ENCODE measurements at regions not wholly inside any gene's neighbourhood (a gene's known extent, or its start where the extent isn't known, plus 50 kb on each side); places are given as distances from the start of the nearest gene placed in this dataset.

DNA sequence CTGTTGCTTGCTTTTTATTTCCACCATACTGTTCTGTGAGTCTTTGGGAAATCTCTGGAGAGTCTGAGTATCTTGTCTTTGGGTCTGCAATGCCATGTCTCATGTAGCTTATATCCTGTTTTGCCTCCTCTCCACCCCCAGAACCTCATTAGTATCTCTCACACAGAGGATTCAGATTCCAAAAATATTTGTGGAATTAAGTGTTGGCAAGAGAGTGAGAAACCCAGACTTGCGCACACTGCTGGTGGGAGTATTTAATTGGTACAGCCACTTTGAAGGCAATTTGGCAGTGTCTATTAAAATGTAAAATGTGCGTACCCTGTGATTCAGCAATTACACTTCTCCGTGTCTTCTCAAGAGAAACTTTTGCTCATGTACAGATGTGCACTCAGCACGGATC lies 68.6 kb downstream of the ZNF621 start:
- H3K27ac Mint-ChIP-seq: no peak overlapping the region
- peaks cover 7% of the 10 kb centered on the region for H3K27me3 Mint-ChIP-seq
- POLR2A ChIA-PET: no interaction called here
- CTCF ChIA-PET: interaction anchor here (2.7 kb wide), 1 partner anchor 13 kb away, joined by 9 read pairs; no protein-coding TSS in a partner anchor
- DNase-seq: no peak
- H3K4me1 Mint-ChIP-seq: no peaks in the 10 kb centered on the region
- no peaks in the 10 kb centered on the region for H3K9me3 Mint-ChIP-seq
- H3K4me3 Mint-ChIP-seq: no peak overlapping the region
- H3K36me3 Mint-ChIP-seq (ENCODE audit: low read depth): no peaks in the 10 kb centered on the region

DNA sequence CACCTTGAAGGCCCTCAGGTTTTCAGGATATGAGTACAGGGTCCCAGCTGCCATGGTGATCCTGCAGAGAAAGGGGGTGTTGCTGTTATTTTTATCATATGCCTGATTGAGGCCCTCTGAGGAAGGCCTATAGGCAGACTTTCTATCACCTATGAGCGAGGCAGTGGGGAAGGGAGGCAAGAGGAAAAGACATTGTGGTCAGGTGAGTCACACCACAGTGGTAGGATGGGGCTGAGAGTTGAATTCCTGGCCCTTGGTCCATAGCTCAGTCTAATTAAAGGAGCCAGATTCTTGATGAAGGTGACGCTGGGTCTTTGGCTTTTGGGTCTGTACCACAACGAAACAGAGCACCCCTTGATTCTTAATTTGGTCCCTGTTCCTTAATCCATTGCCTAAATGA lies 72.7 kb downstream of the ZNF621 start:
- no peak for DNase-seq
- H3K4me1 Mint-ChIP-seq: peaks cover 4% of the 10 kb centered on the region
- ChIA-PET CTCF (interaction anchor here (1.1 to 1.2 kb wide), 2 partner anchors 17 to 98 kb away, joined by 3 to 4 read pairs; no protein-coding TSS in a partner anchor), POLR2A (no interaction called here)
- no peaks in the 10 kb centered on the region for H3K9me3 Mint-ChIP-seq
- H3K27me3 Mint-ChIP-seq: peaks cover 29% of the 10 kb centered on the region
- no peak overlapping the region for H3K27ac Mint-ChIP-seq
- H3K36me3 Mint-ChIP-seq (ENCODE audit: low read depth): no peaks in the 10 kb centered on the region
- H3K4me3 Mint-ChIP-seq: no peak overlapping the region

DNA sequence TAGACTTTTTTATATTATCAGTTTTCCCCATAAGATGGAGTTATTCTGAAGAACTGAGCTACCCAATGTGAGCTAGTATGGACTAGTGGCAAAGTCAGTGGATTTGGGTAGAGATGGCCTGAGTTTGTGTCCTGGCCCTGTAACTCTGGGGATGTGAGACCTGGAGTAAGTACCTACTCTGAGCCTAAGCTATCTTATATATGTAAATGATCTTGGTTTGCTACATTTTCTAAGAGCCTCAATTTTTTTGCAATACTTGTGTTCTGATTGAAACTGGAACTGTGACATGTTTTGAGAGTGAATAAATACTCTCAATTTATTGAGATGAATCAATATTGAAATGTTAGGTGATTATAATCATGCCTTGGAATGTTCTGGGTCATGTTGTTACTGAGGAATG lies 73.6 kb downstream of the ZNF621 start:
- ChIA-PET POLR2A (no interaction called here), CTCF (no interaction called here)
- no peak overlapping the region for H3K27ac Mint-ChIP-seq
- peaks cover 4% of the 10 kb centered on the region for H3K4me1 Mint-ChIP-seq
- H3K36me3 Mint-ChIP-seq (ENCODE audit: low read depth): no peaks in the 10 kb centered on the region
- no peak for DNase-seq
- no peaks in the 10 kb centered on the region for H3K9me3 Mint-ChIP-seq
- H3K4me3 Mint-ChIP-seq: no peak overlapping the region
- peaks cover 33% of the 10 kb centered on the region for H3K27me3 Mint-ChIP-seq

DNA sequence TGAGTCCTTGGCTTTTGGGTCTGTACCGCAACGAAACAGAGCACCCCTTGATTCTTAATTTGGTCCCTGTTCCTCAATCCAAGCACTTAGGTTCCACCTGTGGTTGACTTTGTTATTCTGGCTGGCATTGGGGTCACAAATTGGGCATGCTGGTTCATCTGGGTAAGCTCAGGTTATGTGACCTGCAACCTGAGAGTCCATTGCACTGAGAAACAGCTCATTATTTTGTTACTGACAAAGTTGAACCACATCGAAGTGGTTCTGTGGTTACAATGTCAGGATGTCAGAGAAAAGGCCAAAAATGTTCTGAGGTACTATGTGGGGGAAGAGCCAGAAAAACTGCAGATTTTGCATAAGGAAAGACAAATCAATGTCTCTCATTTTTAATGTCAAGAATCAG lies 74.2 kb downstream of the ZNF621 start:
- ChIA-PET CTCF (no interaction called here), POLR2A (interaction anchor here (0.6 kb wide), 1 partner anchor 85 kb away, joined by 4 read pairs; no protein-coding TSS in a partner anchor)
- Mint-ChIP-seq H3K27me3 (peaks cover 38% of the 10 kb centered on the region), H3K36me3 (ENCODE audit: low read depth) (no peaks in the 10 kb centered on the region), H3K4me1 (peaks cover 4% of the 10 kb centered on the region), H3K4me3 (no peak overlapping the region), H3K27ac (no peak overlapping the region), H3K9me3 (no peaks in the 10 kb centered on the region)
- no peak for DNase-seq

DNA sequence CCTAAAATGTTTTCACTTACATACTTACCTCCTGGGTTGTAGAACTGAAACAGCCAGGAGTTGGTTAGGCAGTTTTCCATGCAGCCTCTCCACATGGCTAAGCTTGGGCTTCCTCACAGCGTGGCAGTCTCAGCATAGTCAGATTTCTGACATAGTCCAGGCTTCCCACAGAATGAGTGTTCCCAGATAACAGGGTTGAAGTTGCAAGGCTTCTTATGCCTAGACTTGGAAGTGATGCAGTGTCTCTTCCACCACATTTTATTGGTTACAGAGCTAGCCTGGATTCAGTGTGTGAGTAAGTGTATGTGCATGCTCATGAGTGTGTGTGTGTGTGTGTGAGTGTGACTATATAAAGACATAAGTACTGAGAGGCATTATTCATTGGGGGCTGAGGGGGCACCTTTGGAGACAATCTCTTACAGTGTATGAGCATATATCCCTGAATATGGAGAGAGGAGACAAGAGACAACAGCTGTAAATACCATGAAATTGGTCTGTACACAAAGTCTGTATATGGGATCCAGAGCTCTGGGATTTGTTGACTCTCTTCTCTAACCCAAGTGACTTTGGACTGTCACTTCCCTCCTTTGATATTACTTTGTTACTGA lies 78.1 kb downstream of the ZNF621 start:
- H3K4me3 Mint-ChIP-seq: no peak overlapping the region
- H3K27me3 Mint-ChIP-seq: peaks cover 47% of the 10 kb centered on the region
- H3K4me1 Mint-ChIP-seq: peaks cover 4% of the 10 kb centered on the region
- no peaks in the 10 kb centered on the region for H3K9me3 Mint-ChIP-seq
- no peak overlapping the region for H3K27ac Mint-ChIP-seq
- DNase-seq: no peak
- ChIA-PET POLR2A (no interaction called here), CTCF (no interaction called here)
- H3K36me3 Mint-ChIP-seq (ENCODE audit: low read depth): no peaks in the 10 kb centered on the region

DNA sequence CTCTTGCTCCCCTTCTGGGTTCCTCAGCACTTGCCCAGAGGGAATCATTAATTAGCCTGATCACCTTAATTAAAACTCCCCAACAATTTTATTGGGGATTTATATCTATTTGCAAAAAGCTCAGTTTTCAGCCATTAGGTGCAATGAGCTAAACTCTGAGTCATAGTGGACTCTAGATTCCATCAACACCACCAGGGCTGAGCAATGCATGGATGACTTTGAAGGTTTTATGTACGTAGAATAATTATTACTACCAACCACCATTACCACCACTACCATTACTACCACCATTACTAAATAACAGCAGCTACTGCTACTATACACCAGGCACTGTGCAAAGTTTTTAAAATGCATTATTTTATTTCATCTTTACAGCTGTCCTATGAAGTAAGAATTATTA lies 81.2 kb downstream of the ZNF621 start:
- Mint-ChIP-seq H3K27me3 (peaks cover 31% of the 10 kb centered on the region), H3K4me1 (no peaks in the 10 kb centered on the region), H3K4me3 (no peak overlapping the region), H3K36me3 (ENCODE audit: low read depth) (no peaks in the 10 kb centered on the region), H3K27ac (no peak overlapping the region), H3K9me3 (no peaks in the 10 kb centered on the region)
- CTCF ChIA-PET: no interaction called here
- POLR2A ChIA-PET: no interaction called here
- DNase-seq: no peak

DNA sequence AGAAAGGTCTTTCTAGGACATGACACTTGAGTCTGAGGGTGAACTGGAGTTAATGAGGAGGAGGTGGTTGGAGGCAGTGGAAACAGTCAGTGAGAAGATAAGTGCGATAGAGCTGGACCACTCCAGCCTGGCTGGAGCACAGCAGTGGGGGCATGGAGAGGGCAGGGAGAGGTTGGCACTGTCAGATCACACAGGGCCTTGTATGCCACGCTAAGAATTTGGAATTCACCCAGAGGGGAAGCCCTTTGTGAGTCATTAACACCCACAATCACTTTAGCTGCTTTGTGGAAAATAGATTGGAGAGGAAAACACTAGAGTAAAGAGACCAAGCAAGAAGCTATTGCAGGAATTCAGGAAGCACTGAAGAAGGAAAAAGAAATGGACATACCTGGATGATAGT lies 83.3 kb downstream of the ZNF621 start:
- H3K27me3 Mint-ChIP-seq: peaks cover 35% of the 10 kb centered on the region
- no peak for DNase-seq
- ChIA-PET POLR2A (no interaction called here), CTCF (interaction anchor here (2.4 kb wide), 1 partner anchor 10 kb away, joined by 7 read pairs; no protein-coding TSS in a partner anchor)
- no peaks in the 10 kb centered on the region for H3K9me3 Mint-ChIP-seq
- H3K36me3 Mint-ChIP-seq (ENCODE audit: low read depth): no peaks in the 10 kb centered on the region
- H3K27ac Mint-ChIP-seq: no peak overlapping the region
- H3K4me3 Mint-ChIP-seq: no peak overlapping the region
- H3K4me1 Mint-ChIP-seq: no peaks in the 10 kb centered on the region

DNA sequence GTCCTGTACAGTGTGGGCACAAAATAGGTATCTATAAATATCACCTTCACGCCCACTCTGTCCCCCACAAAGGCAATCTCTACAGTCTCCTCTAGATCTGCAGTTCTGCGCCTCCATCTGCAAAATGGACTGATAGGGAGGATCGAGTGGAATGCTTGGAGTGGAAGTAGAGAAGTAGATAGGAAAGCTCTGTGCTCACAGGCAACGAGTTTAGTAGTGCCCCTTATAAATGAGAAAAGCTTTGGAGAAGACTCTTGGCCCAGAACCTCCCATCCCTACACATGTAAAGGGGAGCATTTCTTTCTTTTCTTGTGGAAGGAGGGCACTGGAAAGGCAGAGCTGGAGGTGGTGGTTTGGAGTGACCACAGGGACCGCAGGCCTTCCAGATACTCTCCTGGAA lies 88.5 kb downstream of the ZNF621 start:
- Mint-ChIP-seq H3K27ac (no peak overlapping the region), H3K9me3 (no peaks in the 10 kb centered on the region), H3K36me3 (ENCODE audit: low read depth) (no peaks in the 10 kb centered on the region), H3K4me3 (no peak overlapping the region), H3K4me1 (peaks cover 2% of the 10 kb centered on the region), H3K27me3 (peaks cover 51% of the 10 kb centered on the region)
- ChIA-PET POLR2A (no interaction called here), CTCF (no interaction called here)
- no peak for DNase-seq

DNA sequence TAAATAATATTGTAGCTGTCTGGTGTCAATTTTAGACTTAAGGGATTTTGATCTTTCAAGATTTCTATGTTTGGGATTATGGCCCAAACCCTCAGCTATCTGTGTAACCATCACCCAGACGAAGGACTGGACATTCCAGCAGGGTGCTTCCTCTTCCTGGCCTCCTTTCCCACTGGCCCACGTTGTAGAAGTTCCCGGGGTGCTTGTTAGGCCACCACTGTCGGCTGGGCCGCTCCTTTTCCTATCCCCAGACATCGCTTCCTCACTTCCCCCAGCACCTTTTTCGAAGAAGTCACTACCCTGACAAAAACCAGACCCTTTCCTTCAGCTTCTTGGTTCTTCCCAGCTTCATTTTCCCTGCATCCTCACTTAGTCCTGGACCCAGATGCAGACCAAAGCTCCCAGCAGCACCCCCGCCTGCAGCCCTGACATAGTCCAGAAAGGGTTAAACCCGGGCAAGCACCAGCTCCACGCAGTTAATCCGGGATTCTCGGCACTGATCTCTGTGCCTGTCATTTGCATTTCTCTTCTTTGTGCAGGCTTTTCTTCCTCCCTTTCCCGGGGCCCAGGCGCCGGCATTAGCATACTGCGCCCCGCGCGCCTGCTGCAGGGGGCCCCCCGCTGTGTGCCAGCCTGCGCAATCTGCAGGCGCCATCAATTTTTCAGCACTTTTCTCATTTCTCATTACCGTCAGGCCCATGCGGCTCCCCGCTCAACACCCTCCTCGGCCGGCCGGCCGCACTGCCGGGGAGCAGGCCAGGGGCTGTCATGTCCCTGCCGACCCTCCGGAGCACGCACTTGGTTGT lies 90.6 kb downstream of the ZNF621 start:
- Mint-ChIP-seq H3K4me1 (peaks cover 4% of the 10 kb centered on the region), H3K9me3 (no peaks in the 10 kb centered on the region), H3K36me3 (ENCODE audit: low read depth) (no peaks in the 10 kb centered on the region), H3K27ac (no peak overlapping the region), H3K27me3 (peaks cover 52% of the 10 kb centered on the region), H3K4me3 (no peak overlapping the region)
- POLR2A ChIA-PET: no interaction called here
- CTCF ChIA-PET: no interaction called here
- no peak for DNase-seq

DNA sequence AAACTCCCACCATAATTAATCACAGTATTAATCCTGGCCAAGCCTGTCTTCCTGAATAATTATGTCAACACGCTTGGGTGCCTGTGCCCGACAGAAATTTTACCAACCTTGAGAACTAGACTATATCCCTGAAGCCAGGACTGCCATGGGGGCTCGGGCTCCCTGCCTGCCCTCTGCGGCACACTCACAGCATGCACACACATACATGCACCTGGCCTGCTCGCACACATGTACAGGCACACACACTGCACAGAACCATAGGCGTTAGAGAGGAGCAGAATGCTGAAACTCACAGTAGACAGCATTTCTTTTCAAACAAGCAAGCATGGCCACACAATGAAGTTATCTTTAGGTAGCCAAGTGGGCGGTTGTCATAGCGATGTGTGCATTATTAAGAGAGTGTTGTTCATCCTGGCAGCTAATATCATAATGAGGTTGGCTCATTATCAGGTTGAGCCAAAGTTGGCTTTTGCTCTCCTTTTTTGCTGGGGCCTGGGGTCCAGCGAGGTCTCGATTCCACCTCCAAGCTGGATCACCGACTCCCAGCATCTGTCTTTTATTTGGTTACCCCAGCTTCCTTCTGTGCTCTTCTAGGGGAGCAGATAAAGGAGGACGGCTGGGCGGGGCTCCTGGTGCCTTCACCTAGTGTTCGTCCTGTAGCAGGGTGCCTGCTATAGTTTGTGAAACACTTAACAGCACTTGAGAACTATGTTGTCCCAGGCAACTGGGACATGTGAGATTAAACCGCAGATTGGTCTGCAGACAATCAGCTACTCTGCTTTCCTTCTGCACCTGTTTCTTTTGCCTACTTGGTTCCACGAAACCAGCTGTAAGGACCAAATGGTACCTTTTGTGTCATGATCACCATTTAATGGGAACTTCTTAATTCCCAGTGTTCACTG lies 91.4 kb downstream of the ZNF621 start:
- Mint-ChIP-seq H3K36me3 (ENCODE audit: low read depth) (no peaks in the 10 kb centered on the region), H3K4me3 (no peak overlapping the region), H3K27me3 (peaks cover 51% of the 10 kb centered on the region), H3K27ac (no peak overlapping the region), H3K9me3 (no peaks in the 10 kb centered on the region), H3K4me1 (peaks cover 4% of the 10 kb centered on the region)
- POLR2A ChIA-PET: no interaction called here
- CTCF ChIA-PET: no interaction called here
- DNase-seq: no peak

DNA sequence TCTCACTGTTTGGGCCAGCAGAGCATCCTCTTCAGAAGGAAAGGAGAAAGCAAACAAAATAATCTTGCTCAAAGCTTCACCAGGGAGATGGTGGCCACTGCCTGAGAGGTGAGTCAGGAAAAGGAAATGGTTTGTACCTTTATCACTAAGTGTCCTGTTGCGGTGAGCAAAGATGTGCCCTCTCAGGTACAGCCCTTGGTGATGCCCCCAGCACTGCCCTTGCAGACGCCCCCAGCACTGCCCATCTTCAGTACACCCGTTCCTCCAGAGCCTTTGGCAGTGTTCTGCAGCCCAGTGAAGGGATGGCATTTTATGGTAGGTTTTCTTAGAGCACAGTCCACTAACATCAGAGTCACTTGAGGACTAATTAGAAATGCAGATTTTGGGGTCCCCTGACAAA lies 92.3 kb downstream of the ZNF621 start:
- ChIA-PET CTCF (no interaction called here), POLR2A (no interaction called here)
- Mint-ChIP-seq H3K27me3 (peaks cover 48% of the 10 kb centered on the region), H3K9me3 (no peaks in the 10 kb centered on the region), H3K4me1 (peaks cover 4% of the 10 kb centered on the region), H3K4me3 (no peak overlapping the region), H3K27ac (no peak overlapping the region), H3K36me3 (ENCODE audit: low read depth) (no peaks in the 10 kb centered on the region)
- DNase-seq: no peak

DNA sequence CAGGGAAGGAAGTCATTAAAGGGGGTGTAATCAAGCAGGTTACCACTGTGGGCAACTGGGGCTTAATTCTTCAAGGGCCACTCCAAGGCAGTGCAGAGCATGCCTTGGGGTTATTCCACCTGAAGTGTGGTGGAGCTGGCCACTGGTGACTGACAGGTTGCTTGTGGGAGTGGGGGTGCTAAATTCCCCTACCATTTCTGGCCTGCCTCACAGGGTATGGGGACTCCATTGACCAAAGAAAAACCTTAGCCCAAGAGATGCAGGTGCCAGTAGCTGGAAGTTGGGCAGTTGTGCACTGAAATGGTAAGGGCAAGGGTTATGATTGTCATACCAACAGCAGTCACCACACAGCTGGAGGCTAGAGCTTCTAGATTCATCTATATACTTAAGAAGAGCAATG lies 93.4 kb downstream of the ZNF621 start:
- Mint-ChIP-seq H3K4me1 (peaks cover 4% of the 10 kb centered on the region), H3K27ac (no peak overlapping the region), H3K36me3 (ENCODE audit: low read depth) (no peaks in the 10 kb centered on the region), H3K4me3 (no peak overlapping the region), H3K9me3 (peaks cover 7% of the 10 kb centered on the region), H3K27me3 (peaks cover 46% of the 10 kb centered on the region)
- ChIA-PET CTCF (interaction anchor here (0.6 to 2.1 kb wide), 3 partner anchors 9 to 1272 kb away, joined by 3 to 7 read pairs (median 3); no protein-coding TSS in a partner anchor), POLR2A (no interaction called here)
- DNase-seq: no peak

DNA sequence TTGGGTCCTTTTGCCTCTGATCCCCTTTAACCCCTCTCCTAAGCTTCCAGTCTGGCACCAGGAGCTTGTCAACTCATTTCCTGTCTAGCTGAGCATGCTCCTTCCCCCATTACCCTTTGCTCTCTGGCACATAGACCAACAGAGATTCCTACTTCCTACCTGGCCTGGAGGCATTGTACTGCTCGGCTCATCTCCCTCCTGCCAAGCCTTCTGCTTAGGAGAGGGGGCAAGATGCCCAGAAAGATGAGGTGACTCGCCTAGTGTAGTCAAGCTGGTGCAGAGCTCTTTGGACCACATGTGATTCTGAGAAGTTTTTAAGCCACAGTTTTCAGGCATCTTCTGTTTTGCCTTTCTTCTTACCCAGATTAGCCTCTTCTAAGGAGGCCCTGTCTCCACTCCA lies 95.4 kb downstream of the ZNF621 start:
- Mint-ChIP-seq H3K27ac (no peak overlapping the region), H3K4me1 (peaks cover 4% of the 10 kb centered on the region), H3K36me3 (ENCODE audit: low read depth) (no peaks in the 10 kb centered on the region), H3K4me3 (no peak overlapping the region), H3K27me3 (peaks cover 38% of the 10 kb centered on the region), H3K9me3 (peaks cover 7% of the 10 kb centered on the region)
- ChIA-PET POLR2A (no interaction called here), CTCF (no interaction called here)
- no peak for DNase-seq
